ENCODE measurements at regions not wholly inside any gene's neighbourhood (a gene's known extent, or its start where the extent isn't known, plus 50 kb on each side); places are given as distances from the start of the nearest gene placed in this dataset.

DNA sequence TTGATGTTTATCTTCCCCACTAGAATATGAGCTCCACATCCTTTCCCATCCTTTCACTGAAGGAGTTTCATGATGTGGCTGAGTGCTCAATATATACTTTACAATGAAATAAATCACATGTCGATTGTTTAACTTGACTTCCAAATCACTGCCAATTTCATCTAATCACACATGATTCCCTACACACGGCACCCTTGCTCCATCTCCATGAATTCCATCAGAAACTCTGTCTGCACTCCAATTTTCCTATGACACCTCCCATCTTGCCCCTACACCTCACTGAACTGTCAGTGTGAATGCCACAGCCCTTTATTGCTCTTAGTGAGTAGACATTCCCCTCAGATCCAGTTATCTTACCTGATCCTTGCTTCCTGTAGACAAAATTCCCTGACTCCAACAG lies 366.0 kb downstream of the CMPK2 start:
- Histone ChIP-seq H3K4me3 (ENCODE audit: low read length in 3 of 3) (no peak overlapping the region), H3K27me3 (ENCODE audit: control insufficient read depth in 3 of 3, insufficient read depth in 3 of 3, low read length in 3 of 3) (no peaks in the 10 kb centered on the region), H3K9ac (ENCODE audit: low read depth in 1 of 3, low read length in 3 of 3) (no peak overlapping the region), H3K9me3 (ENCODE audit: control insufficient read depth in 3 of 3, low read length in 3 of 3) (peaks cover 0 to 3% (median 0%) of the 10 kb centered on the region in 3 donors), H3K36me3 (ENCODE audit: control insufficient read depth in 3 of 3, insufficient read depth in 3 of 3, low read length in 3 of 3) (no peaks in the 10 kb centered on the region), H3K27ac (ENCODE audit: low read depth, low read length) (no peak overlapping the region), H3K4me1 (ENCODE audit: control insufficient read depth in 3 of 3, insufficient read depth in 3 of 3, low read length in 3 of 3) (no peaks in the 10 kb centered on the region)

DNA sequence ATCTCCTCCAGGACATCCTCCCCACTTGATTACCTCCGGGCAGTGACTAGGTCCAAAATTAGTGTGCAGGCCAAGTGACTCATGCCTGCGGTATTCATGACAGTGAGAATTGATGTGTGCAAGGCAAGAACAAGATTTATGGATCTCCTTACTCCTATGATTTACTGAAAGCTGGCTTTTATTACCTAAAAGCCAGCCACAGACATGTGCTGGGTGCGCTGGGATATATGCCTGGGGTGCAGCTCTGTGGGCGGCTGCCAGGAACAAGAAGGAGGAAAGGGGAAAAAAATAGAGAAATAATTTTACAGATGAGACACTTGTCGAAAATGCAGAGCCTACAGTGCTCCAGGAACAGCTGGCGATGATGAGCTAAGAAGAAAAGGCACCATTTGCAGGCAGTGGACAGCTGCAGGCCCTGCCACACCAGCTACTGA lies 359.3 kb downstream of the CMPK2 start:
- no peak overlapping the region for H3K27ac ChIP-seq (ENCODE audit: low read depth, low read length)
- H3K4me1 ChIP-seq (ENCODE audit: control insufficient read depth in 3 of 3, insufficient read depth in 3 of 3, low read length in 3 of 3), result peaks cover 0 to 7% (median 3%) of the 10 kb centered on the region in 3 donors
- H3K9me3 ChIP-seq (ENCODE audit: control insufficient read depth in 3 of 3, low read length in 3 of 3), result no peaks in the 10 kb centered on the region
- H3K9ac ChIP-seq (ENCODE audit: low read depth in 1 of 3, low read length in 3 of 3), result no peak overlapping the region
- H3K4me3 ChIP-seq (ENCODE audit: low read length in 3 of 3), result no peak overlapping the region
- no peaks in the 10 kb centered on the region for H3K27me3 ChIP-seq (ENCODE audit: control insufficient read depth in 3 of 3, insufficient read depth in 3 of 3, low read length in 3 of 3)
- no peaks in the 10 kb centered on the region for H3K36me3 ChIP-seq (ENCODE audit: control insufficient read depth in 3 of 3, insufficient read depth in 3 of 3, low read length in 3 of 3)

DNA sequence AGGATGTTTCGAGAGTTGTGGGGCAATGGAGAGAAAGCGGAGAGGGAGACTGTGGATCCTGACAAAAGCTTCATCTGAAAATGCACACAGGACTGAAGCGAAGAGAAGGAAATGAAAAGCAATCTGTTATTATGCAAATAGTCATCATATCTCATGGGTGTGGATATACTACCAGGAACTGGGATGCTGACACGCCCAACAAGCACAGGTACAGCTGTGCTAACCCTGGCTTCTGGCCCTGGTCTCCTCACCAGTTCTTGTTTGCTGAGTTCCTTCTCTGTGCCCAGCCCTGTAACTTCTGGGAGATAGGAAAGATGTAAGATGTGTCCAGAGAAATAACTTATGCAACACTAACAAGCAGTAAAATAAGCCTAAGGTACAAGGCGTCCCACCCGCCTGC lies 358.8 kb downstream of the CMPK2 start:
- Histone ChIP-seq H3K4me1 (ENCODE audit: control insufficient read depth in 3 of 3, insufficient read depth in 3 of 3, low read length in 3 of 3) (peaks cover 0 to 7% (median 3%) of the 10 kb centered on the region in 3 donors), H3K36me3 (ENCODE audit: control insufficient read depth in 3 of 3, insufficient read depth in 3 of 3, low read length in 3 of 3) (no peaks in the 10 kb centered on the region), H3K27ac (ENCODE audit: low read depth, low read length) (no peak overlapping the region), H3K9me3 (ENCODE audit: control insufficient read depth in 3 of 3, low read length in 3 of 3) (no peaks in the 10 kb centered on the region), H3K27me3 (ENCODE audit: control insufficient read depth in 3 of 3, insufficient read depth in 3 of 3, low read length in 3 of 3) (no peaks in the 10 kb centered on the region), H3K4me3 (ENCODE audit: low read length in 3 of 3) (no peak overlapping the region), H3K9ac (ENCODE audit: low read depth in 1 of 3, low read length in 3 of 3) (no peak overlapping the region)

DNA sequence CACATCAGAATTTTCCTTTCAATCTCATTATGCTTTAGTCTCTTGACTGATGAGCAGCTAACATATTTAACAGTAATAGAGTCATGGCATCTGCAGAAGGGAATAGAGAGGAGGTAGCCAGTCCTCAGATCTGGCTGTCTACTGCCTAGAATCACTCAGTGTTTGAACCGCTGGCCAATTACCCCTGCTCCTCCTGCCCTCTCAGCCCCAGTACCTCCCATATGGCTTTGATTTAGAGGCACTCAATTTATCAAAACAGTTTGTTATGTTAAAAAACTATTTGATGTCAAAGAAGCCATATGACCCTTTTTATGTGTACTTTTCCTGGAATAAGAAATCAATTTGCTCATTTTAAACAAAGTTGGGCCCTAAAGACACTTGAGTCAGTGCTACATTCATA lies 355.2 kb downstream of the CMPK2 start:
- H3K27me3 ChIP-seq (ENCODE audit: control insufficient read depth in 3 of 3, insufficient read depth in 3 of 3, low read length in 3 of 3), result no peaks in the 10 kb centered on the region
- H3K9ac ChIP-seq (ENCODE audit: low read depth in 1 of 3, low read length in 3 of 3), result no peak overlapping the region
- H3K4me1 ChIP-seq (ENCODE audit: control insufficient read depth in 3 of 3, insufficient read depth in 3 of 3, low read length in 3 of 3), result peaks cover 0 to 7% (median 3%) of the 10 kb centered on the region in 3 donors
- H3K27ac ChIP-seq (ENCODE audit: low read depth, low read length), result no peak overlapping the region
- H3K36me3 ChIP-seq (ENCODE audit: control insufficient read depth in 3 of 3, insufficient read depth in 3 of 3, low read length in 3 of 3), result no peaks in the 10 kb centered on the region
- H3K9me3 ChIP-seq (ENCODE audit: control insufficient read depth in 3 of 3, low read length in 3 of 3), result no peaks in the 10 kb centered on the region
- H3K4me3 ChIP-seq (ENCODE audit: low read length in 3 of 3), result no peak overlapping the region

DNA sequence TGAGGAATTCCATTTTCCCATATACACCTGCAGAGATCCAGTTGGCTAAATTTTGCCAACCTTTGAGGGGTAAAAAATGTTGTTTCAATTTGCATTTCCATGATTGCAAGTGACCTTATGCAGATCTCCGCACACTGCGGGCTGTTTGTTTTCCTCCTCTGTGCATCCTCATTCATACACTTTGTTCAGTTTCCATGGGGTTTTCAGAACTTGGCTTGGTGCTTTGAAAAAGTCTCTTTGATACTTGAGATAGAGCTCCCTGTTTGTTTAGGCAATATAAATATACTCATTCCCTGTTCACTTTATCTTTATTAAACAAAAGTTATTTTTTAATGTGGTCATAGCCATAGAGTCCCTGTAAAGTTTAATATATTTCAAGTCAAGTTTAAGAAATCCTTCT lies 353.1 kb downstream of the CMPK2 start:
- Histone ChIP-seq H3K27ac (ENCODE audit: low read depth, low read length) (no peak overlapping the region), H3K27me3 (ENCODE audit: control insufficient read depth in 3 of 3, insufficient read depth in 3 of 3, low read length in 3 of 3) (no peaks in the 10 kb centered on the region), H3K9me3 (ENCODE audit: control insufficient read depth in 3 of 3, low read length in 3 of 3) (no peaks in the 10 kb centered on the region), H3K4me3 (ENCODE audit: low read length in 3 of 3) (no peak overlapping the region), H3K36me3 (ENCODE audit: control insufficient read depth in 3 of 3, insufficient read depth in 3 of 3, low read length in 3 of 3) (no peaks in the 10 kb centered on the region), H3K9ac (ENCODE audit: low read depth in 1 of 3, low read length in 3 of 3) (no peak overlapping the region), H3K4me1 (ENCODE audit: control insufficient read depth in 3 of 3, insufficient read depth in 3 of 3, low read length in 3 of 3) (no peaks in the 10 kb centered on the region)

DNA sequence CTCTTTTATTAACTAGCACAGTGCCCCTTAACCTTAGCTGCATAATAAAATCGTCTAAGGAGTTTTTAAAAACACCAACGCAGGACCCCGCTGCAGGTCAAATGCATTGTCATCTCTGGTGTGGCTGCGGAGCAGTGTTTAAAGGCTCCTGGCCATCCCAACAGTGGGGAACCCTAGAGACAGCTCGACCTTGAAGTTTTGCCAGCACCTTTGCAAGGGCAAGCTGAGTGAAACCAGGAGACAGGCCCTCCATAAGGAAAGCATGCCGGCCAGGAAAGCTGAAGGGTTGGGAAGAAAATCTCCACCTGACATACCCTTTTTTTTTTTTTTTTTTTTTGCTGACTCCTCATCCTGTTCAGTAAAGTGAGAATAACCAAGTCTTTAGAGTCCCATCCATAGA lies 349.0 kb downstream of the CMPK2 start:
- Histone ChIP-seq H3K4me3 (ENCODE audit: low read length in 3 of 3) (no peak overlapping the region), H3K4me1 (ENCODE audit: control insufficient read depth in 3 of 3, insufficient read depth in 3 of 3, low read length in 3 of 3) (no peaks in the 10 kb centered on the region), H3K36me3 (ENCODE audit: control insufficient read depth in 3 of 3, insufficient read depth in 3 of 3, low read length in 3 of 3) (no peaks in the 10 kb centered on the region), H3K27me3 (ENCODE audit: control insufficient read depth in 3 of 3, insufficient read depth in 3 of 3, low read length in 3 of 3) (no peaks in the 10 kb centered on the region), H3K27ac (ENCODE audit: low read depth, low read length) (no peak overlapping the region), H3K9me3 (ENCODE audit: control insufficient read depth in 3 of 3, low read length in 3 of 3) (no peaks in the 10 kb centered on the region), H3K9ac (ENCODE audit: low read depth in 1 of 3, low read length in 3 of 3) (no peak overlapping the region)

DNA sequence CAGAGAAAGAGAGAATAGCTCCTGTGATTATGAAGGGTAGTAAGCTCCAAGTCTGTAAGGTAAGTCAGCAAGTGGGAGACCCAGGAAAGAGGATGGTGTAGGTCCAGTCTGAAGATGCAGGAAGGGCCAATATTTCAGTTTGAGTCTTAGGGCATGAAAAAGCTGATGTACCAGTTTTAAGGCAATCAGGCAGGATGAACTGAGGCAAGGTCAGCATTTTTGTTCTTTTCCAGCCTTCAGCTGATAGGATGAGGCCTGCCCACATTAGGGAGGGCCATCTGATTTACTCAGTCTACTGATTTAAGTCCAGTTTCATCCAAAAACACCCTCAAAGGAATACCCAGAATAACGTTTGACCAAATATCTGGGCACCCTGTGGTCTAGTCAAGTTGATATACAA lies 347.3 kb downstream of the CMPK2 start:
- Histone ChIP-seq H3K4me1 (ENCODE audit: control insufficient read depth in 3 of 3, insufficient read depth in 3 of 3, low read length in 3 of 3) (no peaks in the 10 kb centered on the region), H3K9ac (ENCODE audit: low read depth in 1 of 3, low read length in 3 of 3) (no peak overlapping the region), H3K27me3 (ENCODE audit: control insufficient read depth in 3 of 3, insufficient read depth in 3 of 3, low read length in 3 of 3) (no peaks in the 10 kb centered on the region), H3K27ac (ENCODE audit: low read depth, low read length) (no peak overlapping the region), H3K4me3 (ENCODE audit: low read length in 3 of 3) (no peak overlapping the region), H3K36me3 (ENCODE audit: control insufficient read depth in 3 of 3, insufficient read depth in 3 of 3, low read length in 3 of 3) (no peaks in the 10 kb centered on the region), H3K9me3 (ENCODE audit: control insufficient read depth in 3 of 3, low read length in 3 of 3) (no peaks in the 10 kb centered on the region)

DNA sequence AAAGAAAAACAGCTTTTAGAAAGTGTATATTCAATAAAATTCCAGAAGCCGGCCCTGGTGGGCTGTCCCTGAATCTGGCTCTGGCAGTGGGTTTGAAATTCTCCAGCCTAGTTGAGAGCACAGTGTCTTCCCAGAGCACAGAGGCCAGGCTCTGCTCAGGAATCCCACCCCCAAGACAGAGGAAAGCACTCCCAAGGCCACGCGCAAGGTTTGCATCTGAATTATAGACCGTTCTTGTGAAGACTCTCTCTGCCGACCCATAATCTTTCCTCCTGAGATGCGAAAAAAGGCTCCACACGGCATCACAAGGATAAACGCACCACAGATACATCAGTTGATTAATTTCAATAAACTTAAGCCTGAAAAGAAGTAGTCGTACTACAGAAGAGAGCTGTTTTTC lies 342.2 kb downstream of the CMPK2 start:
- no peaks in the 10 kb centered on the region for H3K27me3 ChIP-seq (ENCODE audit: control insufficient read depth in 3 of 3, insufficient read depth in 3 of 3, low read length in 3 of 3)
- no peaks in the 10 kb centered on the region for H3K9me3 ChIP-seq (ENCODE audit: control insufficient read depth in 3 of 3, low read length in 3 of 3)
- no peaks in the 10 kb centered on the region for H3K36me3 ChIP-seq (ENCODE audit: control insufficient read depth in 3 of 3, insufficient read depth in 3 of 3, low read length in 3 of 3)
- H3K4me3 ChIP-seq (ENCODE audit: low read length in 3 of 3), result no peak overlapping the region
- no peak overlapping the region for H3K27ac ChIP-seq (ENCODE audit: low read depth, low read length)
- no peaks in the 10 kb centered on the region for H3K4me1 ChIP-seq (ENCODE audit: control insufficient read depth in 3 of 3, insufficient read depth in 3 of 3, low read length in 3 of 3)
- no peak overlapping the region for H3K9ac ChIP-seq (ENCODE audit: low read depth in 1 of 3, low read length in 3 of 3)

DNA sequence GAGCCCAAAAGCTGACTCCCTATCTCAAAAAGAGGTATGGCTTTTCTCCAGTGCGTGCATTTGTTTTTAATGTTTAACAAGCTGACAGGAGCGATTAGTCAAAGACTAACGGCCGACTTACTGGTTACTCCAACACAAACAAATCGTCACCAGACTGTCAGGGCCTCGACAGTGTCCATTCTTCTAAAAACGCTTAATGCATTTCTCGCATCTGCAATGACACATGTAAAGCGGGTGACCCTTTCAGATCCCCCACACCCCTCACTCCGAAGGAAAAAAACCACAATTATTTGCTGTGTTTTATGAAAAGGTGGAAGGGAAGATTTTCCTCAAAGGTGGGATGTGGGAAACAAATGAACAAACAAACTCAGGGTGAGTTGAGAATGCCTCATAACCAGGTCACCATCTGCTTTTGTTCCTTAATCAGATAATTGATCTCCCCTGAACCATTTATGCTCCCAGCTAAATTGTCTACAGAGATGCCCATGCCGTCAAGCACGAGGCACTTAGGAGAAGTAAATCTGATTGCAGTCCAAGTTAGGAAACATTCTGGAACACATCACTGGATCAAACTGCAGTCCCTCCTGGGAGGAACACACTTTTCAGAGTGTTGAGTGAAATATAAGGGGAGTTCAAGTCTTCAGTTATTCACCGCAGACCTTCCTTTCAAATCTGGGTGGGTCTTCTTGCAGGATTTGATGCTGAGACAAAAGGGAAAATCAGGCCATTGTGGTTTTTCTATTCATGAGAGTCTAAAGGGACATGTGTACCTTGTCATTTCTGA lies 340.8 kb downstream of the CMPK2 start:
- Histone ChIP-seq H3K27ac (ENCODE audit: low read depth, low read length) (no peak overlapping the region), H3K9me3 (ENCODE audit: control insufficient read depth in 3 of 3, low read length in 3 of 3) (no peaks in the 10 kb centered on the region), H3K9ac (ENCODE audit: low read depth in 1 of 3, low read length in 3 of 3) (no peak overlapping the region), H3K4me3 (ENCODE audit: low read length in 3 of 3) (no peak overlapping the region), H3K36me3 (ENCODE audit: control insufficient read depth in 3 of 3, insufficient read depth in 3 of 3, low read length in 3 of 3) (no peaks in the 10 kb centered on the region), H3K27me3 (ENCODE audit: control insufficient read depth in 3 of 3, insufficient read depth in 3 of 3, low read length in 3 of 3) (no peaks in the 10 kb centered on the region), H3K4me1 (ENCODE audit: control insufficient read depth in 3 of 3, insufficient read depth in 3 of 3, low read length in 3 of 3) (no peaks in the 10 kb centered on the region)

DNA sequence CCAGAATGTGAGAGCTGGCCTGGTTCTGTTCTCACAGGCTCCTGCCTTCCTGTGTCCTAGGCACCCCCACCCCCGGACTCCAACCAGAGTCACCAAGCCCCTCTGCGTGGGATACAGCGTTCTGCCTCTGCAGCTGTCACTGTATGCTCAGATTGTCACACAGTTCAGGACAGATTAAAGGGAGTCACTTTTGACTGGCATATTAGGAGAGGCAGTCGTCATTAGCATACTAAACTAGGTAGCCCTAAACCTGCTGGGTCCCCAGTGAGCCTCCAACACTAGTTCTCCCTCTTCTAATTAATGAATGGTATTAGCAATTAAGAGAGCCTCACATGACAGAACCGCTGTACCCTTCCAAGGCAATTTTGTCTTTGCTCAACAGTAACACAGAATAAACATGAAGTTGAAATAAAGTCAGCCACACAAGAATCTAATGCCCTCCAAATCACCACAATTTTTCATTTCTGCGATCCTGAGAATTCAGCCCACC lies 340.2 kb downstream of the CMPK2 start:
- H3K9me3 ChIP-seq (ENCODE audit: control insufficient read depth in 3 of 3, low read length in 3 of 3), result no peaks in the 10 kb centered on the region
- no peaks in the 10 kb centered on the region for H3K27me3 ChIP-seq (ENCODE audit: control insufficient read depth in 3 of 3, insufficient read depth in 3 of 3, low read length in 3 of 3)
- H3K4me1 ChIP-seq (ENCODE audit: control insufficient read depth in 3 of 3, insufficient read depth in 3 of 3, low read length in 3 of 3), result no peaks in the 10 kb centered on the region
- H3K27ac ChIP-seq (ENCODE audit: low read depth, low read length), result no peak overlapping the region
- no peak overlapping the region for H3K4me3 ChIP-seq (ENCODE audit: low read length in 3 of 3)
- H3K36me3 ChIP-seq (ENCODE audit: control insufficient read depth in 3 of 3, insufficient read depth in 3 of 3, low read length in 3 of 3), result no peaks in the 10 kb centered on the region
- no peak overlapping the region for H3K9ac ChIP-seq (ENCODE audit: low read depth in 1 of 3, low read length in 3 of 3)

Data from skeletal muscle tissue (tissue), 3 donors.